Astrocyte (in vitro differentiated cells and primary cell): ENCODE measurements at regions not wholly inside any gene's neighbourhood (a gene's known extent, or its start where the extent isn't known, plus 50 kb on each side); places are given as distances from the start of the nearest gene placed in this dataset.

Source experiments
- DNase-seq: peaks from one replicate; pipeline ENCODE4 v3.0.0-alpha.2; 2010; ENCODE audit warnings: low read depth
- FAIRE-seq: peaks from 2 replicates; lab custom pipeline; 2011; peaks lifted over from hg19 to GRCh38; lab: Jason Lieb, UNC
- H2AFZ ChIP-seq: 2 replicates; pipeline ENCODE4 v1.6.0; 2012; ENCODE audit warnings: low read depth, low read length, inconsistent platforms
- H3K27ac ChIP-seq: 2 replicates; pipeline ENCODE4 v1.5.1; 2011; ENCODE audit warnings: low read depth, low read length, inconsistent platforms
- H3K27me3 ChIP-seq: 2 replicates; pipeline ENCODE4 v1.6.0; 2011; ENCODE audit warnings: low read length, inconsistent platforms; ENCODE audit not compliant: insufficient read depth
- H3K36me3 ChIP-seq: 2 replicates; pipeline ENCODE4 v1.5.1; 2011; ENCODE audit warnings: low read length, inconsistent platforms; ENCODE audit not compliant: insufficient read depth
- H3K4me1 ChIP-seq: 2 replicates; pipeline ENCODE4 v1.5.1; 2011; ENCODE audit warnings: low read length, inconsistent platforms; ENCODE audit not compliant: insufficient read depth
- H3K4me2 ChIP-seq: 2 replicates; pipeline ENCODE4 v1.6.0; 2012; ENCODE audit warnings: low read length, inconsistent platforms
- H3K4me3 ChIP-seq: 2 replicates; pipeline ENCODE4 v1.5.1; 2011; ENCODE audit warnings: low read depth, mild to moderate bottlenecking, low read length, inconsistent platforms; ENCODE audit not compliant: insufficient read depth
- H3K79me2 ChIP-seq: 2 replicates; pipeline ENCODE4 v1.6.0; 2012; ENCODE audit warnings: mild to moderate bottlenecking, low read length, inconsistent platforms; ENCODE audit not compliant: insufficient read depth
- H3K9ac ChIP-seq: 2 replicates; pipeline ENCODE4 v1.6.0; 2012; ENCODE audit warnings: mild to moderate bottlenecking, low read length, inconsistent platforms
- H3K9me3 ChIP-seq: 2 replicates; pipeline ENCODE4 v1.5.1; 2012; ENCODE audit warnings: low read depth, mild to moderate bottlenecking, low read length, inconsistent platforms; ENCODE audit not compliant: insufficient read depth
- H4K20me1 ChIP-seq: 2 replicates; pipeline ENCODE4 v1.6.0; 2012; ENCODE audit warnings: low read length, inconsistent platforms; ENCODE audit not compliant: insufficient read depth
- H3K27ac Mint-ChIP-seq: one replicate; pipeline ENCODE4 v1.8.0; 2021; ENCODE audit warnings: mild to moderate bottlenecking, mixed read lengths; ENCODE audit not compliant: unreplicated experiment
- H3K27me3 Mint-ChIP-seq: one replicate; pipeline ENCODE4 v1.8.0; 2021; ENCODE audit warnings: low read depth, mixed read lengths; ENCODE audit not compliant: unreplicated experiment
- H3K36me3 Mint-ChIP-seq: one replicate; pipeline ENCODE4 v1.8.0; 2021; ENCODE audit warnings: low read depth, mixed read lengths; ENCODE audit not compliant: unreplicated experiment
- H3K4me1 Mint-ChIP-seq: one replicate; pipeline ENCODE4 v1.8.0; 2021; ENCODE audit warnings: low read depth, mixed read lengths; ENCODE audit not compliant: unreplicated experiment
- H3K4me3 Mint-ChIP-seq: one replicate; pipeline ENCODE4 v1.8.0; 2021; ENCODE audit warnings: mild to moderate bottlenecking, moderate library complexity, mixed read lengths; ENCODE audit not compliant: unreplicated experiment
- H3K9me3 Mint-ChIP-seq: one replicate; pipeline ENCODE4 v1.8.0; 2021; ENCODE audit warnings: mild to moderate bottlenecking, mixed read lengths; ENCODE audit not compliant: unreplicated experiment
- EZH2 ChIP-seq: IDR thresholded peaks from 2 replicates; pipeline ENCODE4 v1.6.1; 2012; ENCODE audit warnings: mild to moderate bottlenecking, low read length, inconsistent platforms; ENCODE audit not compliant: insufficient read depth
- TF ChIP-seq, protein P1 (sequence below): IDR thresholded peaks from 2 replicates; pipeline ENCODE4 v1.5.1; 2011; ENCODE audit warnings: low read depth, mild to moderate bottlenecking, inconsistent platforms, low read length, moderate library complexity; ENCODE audit not compliant: insufficient read depth

DNA sequence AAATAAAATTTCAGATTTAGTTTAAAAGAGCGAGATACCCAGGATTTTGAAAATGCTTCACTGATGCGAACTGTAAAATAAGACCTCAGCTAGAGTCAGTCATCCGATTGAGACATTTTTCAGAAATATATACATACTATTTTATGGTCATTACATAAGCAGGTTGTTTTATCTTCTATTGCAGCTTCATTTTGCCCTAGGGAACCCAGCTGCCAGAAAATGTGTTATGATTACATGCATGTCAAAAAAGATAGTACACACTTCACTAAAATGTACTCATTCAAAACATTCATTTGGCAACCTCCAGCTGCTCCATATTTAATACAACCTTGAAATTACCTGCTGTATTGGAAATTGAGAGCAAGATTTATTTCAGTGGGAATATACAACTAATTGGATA lies 483.8 kb upstream of the SLITRK6 start:
- no peaks in the 10 kb centered on the region for H3K9me3 ChIP-seq
- no peaks in the 10 kb centered on the region for H3K27me3 ChIP-seq
- no peak overlapping the region for H3K4me3 ChIP-seq
- Mint-ChIP-seq H3K36me3 (no peaks in the 10 kb centered on the region), H3K4me1 (peaks cover 3% of the 10 kb centered on the region), H3K27me3 (peaks cover 10% of the 10 kb centered on the region), H3K27ac (no peak overlapping the region), H3K4me3 (no peak overlapping the region), H3K9me3 (no peaks in the 10 kb centered on the region)
- no peak overlapping the region for H3K27ac ChIP-seq
- no peaks in the 10 kb centered on the region for H3K36me3 ChIP-seq
- DNase-seq (no peak), FAIRE-seq (no peak)
- H3K79me2 ChIP-seq, result no peaks in the 10 kb centered on the region
- peaks cover 3% of the 10 kb centered on the region for H3K4me1 ChIP-seq
- H4K20me1 ChIP-seq, result no peaks in the 10 kb centered on the region
- H3K9ac ChIP-seq, result no peak overlapping the region
- TF ChIP-seq EZH2, result no peak
- TF ChIP-seq, protein P1, sequence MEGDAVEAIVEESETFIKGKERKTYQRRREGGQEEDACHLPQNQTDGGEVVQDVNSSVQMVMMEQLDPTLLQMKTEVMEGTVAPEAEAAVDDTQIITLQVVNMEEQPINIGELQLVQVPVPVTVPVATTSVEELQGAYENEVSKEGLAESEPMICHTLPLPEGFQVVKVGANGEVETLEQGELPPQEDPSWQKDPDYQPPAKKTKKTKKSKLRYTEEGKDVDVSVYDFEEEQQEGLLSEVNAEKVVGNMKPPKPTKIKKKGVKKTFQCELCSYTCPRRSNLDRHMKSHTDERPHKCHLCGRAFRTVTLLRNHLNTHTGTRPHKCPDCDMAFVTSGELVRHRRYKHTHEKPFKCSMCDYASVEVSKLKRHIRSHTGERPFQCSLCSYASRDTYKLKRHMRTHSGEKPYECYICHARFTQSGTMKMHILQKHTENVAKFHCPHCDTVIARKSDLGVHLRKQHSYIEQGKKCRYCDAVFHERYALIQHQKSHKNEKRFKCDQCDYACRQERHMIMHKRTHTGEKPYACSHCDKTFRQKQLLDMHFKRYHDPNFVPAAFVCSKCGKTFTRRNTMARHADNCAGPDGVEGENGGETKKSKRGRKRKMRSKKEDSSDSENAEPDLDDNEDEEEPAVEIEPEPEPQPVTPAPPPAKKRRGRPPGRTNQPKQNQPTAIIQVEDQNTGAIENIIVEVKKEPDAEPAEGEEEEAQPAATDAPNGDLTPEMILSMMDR, result no peak
- no peak overlapping the region for H3K4me2 ChIP-seq
- no peak overlapping the region for H2AFZ ChIP-seq

DNA sequence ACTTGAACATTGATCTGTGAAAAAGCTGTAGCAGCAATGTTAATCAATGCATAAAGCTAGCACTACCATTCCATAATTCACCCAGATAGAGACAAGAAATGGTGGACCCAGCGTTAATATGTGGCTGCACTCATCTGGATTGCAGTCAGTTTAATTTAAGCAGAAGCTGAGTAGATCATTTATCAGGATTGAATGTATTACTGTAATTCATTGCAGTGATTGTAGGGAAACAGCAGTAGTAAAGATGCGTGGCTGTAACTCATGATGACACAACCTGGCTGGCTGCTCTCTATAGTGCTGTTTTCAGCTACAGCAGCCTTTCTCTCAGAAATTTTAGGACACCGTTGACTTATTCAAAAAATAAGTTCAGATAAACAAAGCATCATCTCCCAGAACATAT lies 499.5 kb upstream of the SLITRK6 start:
- Histone ChIP-seq H3K27ac (no peak overlapping the region), H3K36me3 (no peaks in the 10 kb centered on the region), H3K9ac (no peak overlapping the region), H3K27me3 (no peaks in the 10 kb centered on the region), H2AFZ (no peak overlapping the region), H3K4me2 (no peak overlapping the region), H3K9me3 (no peaks in the 10 kb centered on the region), H4K20me1 (no peaks in the 10 kb centered on the region), H3K79me2 (no peaks in the 10 kb centered on the region), H3K4me3 (no peak overlapping the region), H3K4me1 (no peaks in the 10 kb centered on the region)
- no peak overlapping the region for H3K4me3 Mint-ChIP-seq
- no peaks in the 10 kb centered on the region for H3K27me3 Mint-ChIP-seq
- DNase-seq (no peak), FAIRE-seq (no peak)
- H3K4me1 Mint-ChIP-seq, result no peaks in the 10 kb centered on the region
- TF ChIP-seq EZH2, result no peak
- TF ChIP-seq, protein P1, result no peak
- no peak overlapping the region for H3K27ac Mint-ChIP-seq
- H3K36me3 Mint-ChIP-seq, result no peaks in the 10 kb centered on the region
- no peaks in the 10 kb centered on the region for H3K9me3 Mint-ChIP-seq

DNA sequence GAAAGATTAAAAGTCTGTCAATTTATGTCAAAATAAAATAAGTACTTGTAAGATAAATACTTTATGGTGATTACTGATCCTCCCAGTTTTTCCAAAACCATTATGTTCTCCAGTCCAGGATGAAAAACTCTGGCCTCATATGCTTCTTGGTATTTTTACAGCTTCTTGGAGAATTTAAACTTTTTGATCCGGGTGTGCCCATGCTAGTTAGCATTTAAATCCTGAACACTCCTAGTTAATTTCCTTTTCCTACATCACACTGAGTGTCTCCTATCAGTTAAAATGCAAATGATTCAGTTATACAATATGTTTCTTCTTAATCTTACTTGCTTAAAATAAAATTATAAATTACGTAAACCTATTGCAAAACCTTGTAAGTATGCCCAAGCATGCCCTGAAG lies 499.9 kb upstream of the SLITRK6 start:
- Mint-ChIP-seq H3K4me3 (no peak overlapping the region), H3K27me3 (no peaks in the 10 kb centered on the region), H3K36me3 (no peaks in the 10 kb centered on the region), H3K9me3 (no peaks in the 10 kb centered on the region), H3K27ac (no peak overlapping the region), H3K4me1 (no peaks in the 10 kb centered on the region)
- no peak overlapping the region for H2AFZ ChIP-seq
- FAIRE-seq (no peak), DNase-seq (no peak)
- no peaks in the 10 kb centered on the region for H3K27me3 ChIP-seq
- H3K36me3 ChIP-seq, result no peaks in the 10 kb centered on the region
- no peak overlapping the region for H3K4me3 ChIP-seq
- H4K20me1 ChIP-seq, result no peaks in the 10 kb centered on the region
- H3K4me1 ChIP-seq, result no peaks in the 10 kb centered on the region
- TF ChIP-seq EZH2, result no peak
- TF ChIP-seq, protein P1, result no peak
- no peaks in the 10 kb centered on the region for H3K79me2 ChIP-seq
- no peak overlapping the region for H3K9ac ChIP-seq
- H3K27ac ChIP-seq, result no peak overlapping the region
- H3K9me3 ChIP-seq, result no peaks in the 10 kb centered on the region
- H3K4me2 ChIP-seq, result no peak overlapping the region
